EH (cell line): ENCODE measurements at regions not wholly inside any gene's neighbourhood (a gene's known extent, or its start where the extent isn't known, plus 50 kb on each side); places are given as distances from the start of the nearest gene placed in this dataset.

Experiments used
- DNase-seq: peaks from one replicate; pipeline ENCODE4 v3.0.0-alpha.2; 2015; ENCODE audit warnings: low read depth

- DNase-seq: peak; percentile 62
These were observed 318.8 kb upstream of the IGFBP3 start for GRCh38 chr7:46239846-46240245.

GRCh38 chr7:46237466-46237865, 316.4 kb upstream of the IGFBP3 start:
- DNase-seq: no peak

- DNase-seq: peak; percentile 69
These were observed 312.7 kb upstream of the IGFBP3 start for GRCh38 chr7:46233585-46234329.

GRCh38 chr7:46230990-46231305, 309.9 kb upstream of the IGFBP3 start:
- peak; percentile 92 for DNase-seq

GRCh38 chr7:46230298-46230989, 309.4 kb upstream of the IGFBP3 start:
- DNase-seq: no peak

GRCh38 chr7:46229409-46229808, 308.3 kb upstream of the IGFBP3 start:
- peak; percentile 92 for DNase-seq

GRCh38 chr7:46226860-46227259, 305.8 kb upstream of the IGFBP3 start:
- DNase-seq: peak; percentile 21

GRCh38 chr7:46224363-46224762, 303.3 kb upstream of the IGFBP3 start:
- DNase-seq: no peak

GRCh38 chr7:46220066-46220630, 299.1 kb upstream of the IGFBP3 start:
- peak; percentile 58 for DNase-seq

- no peak for DNase-seq
These were observed 297.6 kb upstream of the IGFBP3 start for GRCh38 chr7:46218461-46219200.

- no peak for DNase-seq
These were observed 295.0 kb upstream of the IGFBP3 start for GRCh38 chr7:46215987-46216567.

GRCh38 chr7:46214526-46214925, 293.5 kb upstream of the IGFBP3 start:
- DNase-seq: no peak

- no peak for DNase-seq
These were observed 292.1 kb upstream of the IGFBP3 start for GRCh38 chr7:46213154-46213537.

GRCh38 chr7:46212425-46213153, 291.5 kb upstream of the IGFBP3 start:
- no peak for DNase-seq

- DNase-seq: peak; percentile 91
These were observed 289.4 kb upstream of the IGFBP3 start for GRCh38 chr7:46210467-46210866.

GRCh38 chr7:46209611-46210388, 288.7 kb upstream of the IGFBP3 start:
- DNase-seq: no peak

- DNase-seq: peak; percentile 50
These were observed 287.8 kb upstream of the IGFBP3 start for GRCh38 chr7:46208635-46209525.

- DNase-seq: no peak
These were observed 287.0 kb upstream of the IGFBP3 start for GRCh38 chr7:46207931-46208634.

- no peak for DNase-seq
These were observed 285.5 kb upstream of the IGFBP3 start for GRCh38 chr7:46206476-46207060.
